Stimulated activated CD8-positive, alpha-beta memory T cell treated with anti-CD3 and anti-CD28 coated beads, Interleukin-7, amount 100 ng/mL, for 48 hours (primary cell): ENCODE measurements at regions not wholly inside any gene's neighbourhood (a gene's known extent, or its start where the extent isn't known, plus 50 kb on each side); places are given as distances from the start of the nearest gene placed in this dataset.
"Not testable (repeated sequence)": the region's sequence is repeated elsewhere in the genome, so short reads cannot be mapped to it uniquely, and the experiment has no call there.

Experiments used
- DNase-seq, 2 donors: peaks; one replicate each; pipeline ENCODE4 v3.0.0-alpha.2; 2020; ENCODE audit warnings: low read depth in 1 of 2; ENCODE audit errors: extremely low read depth in 1 of 2

GRCh38 chr3:152768478-152768877 is 66.5 kb upstream of the P2RY1 start:
- no peak for DNase-seq

DNA sequence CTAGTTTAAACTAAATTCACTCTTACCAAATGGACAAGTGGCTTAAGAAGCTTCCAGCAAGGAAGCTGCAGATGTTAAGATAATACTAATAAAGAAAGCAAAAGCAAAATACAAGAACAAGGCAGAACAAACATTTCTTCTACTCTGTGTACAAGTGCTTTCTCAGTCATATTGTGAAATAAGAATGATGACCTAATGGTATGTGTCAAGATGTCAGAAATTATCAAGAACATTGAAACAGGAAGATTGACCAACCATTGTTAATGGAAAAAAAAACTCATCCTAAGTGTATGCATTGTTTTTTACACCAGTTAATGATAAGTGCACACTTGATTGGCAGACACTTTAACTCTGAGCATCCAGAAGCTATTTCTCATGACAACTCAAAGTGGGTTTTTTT is 65.4 kb upstream of the P2RY1 start:
- no peak for DNase-seq

GRCh38 chr3:152770296-152770695 is 64.6 kb upstream of the P2RY1 start:
- no peak for DNase-seq

DNA sequence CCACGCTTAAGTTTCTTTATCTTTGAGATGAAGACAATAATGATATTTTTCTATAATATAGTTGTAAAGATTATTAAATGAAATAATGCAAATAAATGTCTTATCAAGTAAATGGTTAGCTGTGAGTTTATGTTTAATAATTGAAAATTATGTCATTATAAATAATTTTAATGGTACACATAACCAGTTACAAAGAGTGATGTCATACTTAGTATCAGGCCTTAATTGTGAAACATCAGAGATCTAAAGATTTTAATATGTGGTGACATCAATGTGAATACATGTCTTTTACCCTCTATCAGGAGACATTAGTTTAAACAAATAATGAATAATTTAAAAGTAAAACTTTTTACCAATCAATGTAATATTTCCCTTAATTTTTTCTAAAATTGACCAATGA is 63.8 kb upstream of the P2RY1 start:
- no peak for DNase-seq

GRCh38 chr3:152772674-152773225 is 62.2 kb upstream of the P2RY1 start:
- DNase-seq: no peak

DNA sequence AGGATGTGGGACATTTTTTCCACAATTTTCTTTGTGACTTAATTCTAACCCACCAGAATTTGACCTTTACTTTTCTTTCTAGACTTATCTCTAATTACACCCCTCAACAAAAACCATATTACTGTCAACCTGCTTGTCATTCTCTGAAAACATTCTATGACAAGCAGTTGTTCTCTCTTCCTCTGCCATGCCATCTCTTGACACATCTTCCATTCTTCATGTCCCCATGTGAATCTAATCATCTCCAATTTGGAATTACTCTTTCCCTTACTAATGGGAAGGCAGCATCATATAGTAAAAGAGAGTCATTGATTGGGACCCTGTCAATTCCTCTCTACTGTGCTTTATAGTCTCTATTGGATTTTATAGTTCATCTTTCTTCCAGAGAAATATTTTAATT is 61.3 kb upstream of the P2RY1 start:
- no peak for DNase-seq

- not testable (repeated sequence) for DNase-seq
These were observed 60.7 kb upstream of the P2RY1 start for GRCh38 chr3:152774230-152774629.

- no peak for DNase-seq
These were observed 56.9 kb upstream of the P2RY1 start for GRCh38 chr3:152778022-152778421.

DNA sequence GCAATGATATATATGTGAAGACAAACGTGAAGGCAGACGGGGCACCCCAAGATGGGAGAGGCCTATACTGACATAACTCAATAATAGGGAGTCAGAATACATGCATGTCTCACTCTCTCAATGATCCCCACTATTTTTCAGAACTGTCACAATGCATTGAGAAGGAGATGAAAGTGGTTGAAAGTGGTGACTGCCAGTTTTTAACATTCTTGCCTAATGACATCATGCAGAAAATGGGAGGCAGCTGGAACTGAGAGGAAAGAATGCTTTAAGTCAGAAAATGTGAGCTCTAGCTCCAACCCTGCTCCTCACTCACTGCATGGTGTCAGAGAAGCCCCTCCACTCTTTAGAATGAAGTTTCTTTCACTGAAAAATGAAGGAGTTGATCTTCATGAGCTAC is 55.3 kb upstream of the P2RY1 start:
- no peak for DNase-seq

GRCh38 chr3:152780553-152780952 is 54.4 kb upstream of the P2RY1 start:
- DNase-seq: no peak

- no peak for DNase-seq
These were observed 49.9 kb upstream of the P2RY1 start for GRCh38 chr3:152785051-152785450.
